ENCODE measurements at regions not wholly inside any gene's neighbourhood (a gene's known extent, or its start where the extent isn't known, plus 50 kb on each side); places are given as distances from the start of the nearest gene placed in this dataset.

- Histone ChIP-seq H3K9ac (ENCODE audit: low read depth in 1 of 2, low read length in 2 of 2) (no peak overlapping the region), H3K4me1 (ENCODE audit: control insufficient read depth in 4 of 4, insufficient read depth in 4 of 4, low read length in 3 of 4) (no peaks in the 10 kb centered on the region), H3K9me3 (ENCODE audit: control insufficient read depth in 4 of 4, low read length in 3 of 4) (no peaks in the 10 kb centered on the region), H3K27me3 (ENCODE audit: control insufficient read depth in 4 of 4, insufficient read depth in 4 of 4, low read length in 3 of 4) (no peaks in the 10 kb centered on the region), H3K4me3 (ENCODE audit: low read depth in 1 of 3, low read length in 3 of 3) (no peak overlapping the region), H3K36me3 (ENCODE audit: control insufficient read depth in 4 of 4, insufficient read depth in 3 of 4, low read depth in 1 of 4, low read length in 3 of 4) (no peaks in the 10 kb centered on the region), H3K27ac (ENCODE audit: low read depth in 1 of 2, low read length in 2 of 2) (no peak overlapping the region)
- TF ChIP-seq TAF1 (conservative IDR thresholded peaks at IDR 0.05) = no peak
- no peak for TF ChIP-seq FOXA1 (IDR thresholded peaks at IDR 0.05)
- TF ChIP-seq RAD21 (IDR thresholded peaks at IDR 0.05) = no peak
- no peak for TF ChIP-seq ATF3 (IDR thresholded peaks at IDR 0.05)
- TF ChIP-seq EGR1 (IDR thresholded peaks at IDR 0.05; ENCODE audit: low read depth in 2 of 2) = no peak
- no peak for TF ChIP-seq FOXA2 (IDR thresholded peaks at IDR 0.05)
- DNase-seq (ENCODE audit: low spot score) = no peak
These were observed 125.9 kb upstream of the ACTBL2 start for GRCh38 chr5:57608542-57608941.

GRCh38 chr5:57601996-57602395 is 119.4 kb upstream of the ACTBL2 start:
- WGBS = 85% methylated on average over 4 of the region's 4 CpGs
- H3K9me3 ChIP-seq (ENCODE audit: control insufficient read depth in 4 of 4, low read length in 3 of 4) = peaks cover 0 to 2% (median 0%) of the 10 kb centered on the region in 4 donors
- no peak overlapping the region for H3K27ac ChIP-seq (ENCODE audit: low read depth in 1 of 2, low read length in 2 of 2)
- no peaks in the 10 kb centered on the region for H3K36me3 ChIP-seq (ENCODE audit: control insufficient read depth in 4 of 4, insufficient read depth in 3 of 4, low read depth in 1 of 4, low read length in 3 of 4)
- H3K4me1 ChIP-seq (ENCODE audit: control insufficient read depth in 4 of 4, insufficient read depth in 4 of 4, low read length in 3 of 4) = no peaks in the 10 kb centered on the region
- no peaks in the 10 kb centered on the region for H3K27me3 ChIP-seq (ENCODE audit: control insufficient read depth in 4 of 4, insufficient read depth in 4 of 4, low read length in 3 of 4)
- DNase-seq (ENCODE audit: low spot score) = no peak
- no peak overlapping the region for H3K4me3 ChIP-seq (ENCODE audit: low read depth in 1 of 3, low read length in 3 of 3)
- H3K9ac ChIP-seq (ENCODE audit: low read depth in 1 of 2, low read length in 2 of 2) = no peak overlapping the region
- no peak for TF ChIP-seq EGR1 (IDR thresholded peaks at IDR 0.05; ENCODE audit: low read depth in 2 of 2)
- TF ChIP-seq MAX (IDR thresholded peaks at IDR 0.05) = no peak
- no peak for TF ChIP-seq CTCF (IDR thresholded peaks at IDR 0.05; ENCODE audit: low read depth, low read length, missing input control)
- TF ChIP-seq JUND (IDR thresholded peaks at IDR 0.05) = no peak
- TF ChIP-seq RAD21 (IDR thresholded peaks at IDR 0.05) = no peak
- TF ChIP-seq RXRA (IDR thresholded peaks at IDR 0.05) = no peak
- no peak for TF ChIP-seq YY1 (IDR thresholded peaks at IDR 0.05)
- no peak for TF ChIP-seq ZBTB33 (IDR thresholded peaks at IDR 0.05)
- TF ChIP-seq NR2F2 (IDR thresholded peaks at IDR 0.05) = no peak
- TF ChIP-seq REST (IDR thresholded peaks at IDR 0.05) = no peak
- no peak for TF ChIP-seq FOXA2 (IDR thresholded peaks at IDR 0.05)
- TF ChIP-seq FOXA1 (IDR thresholded peaks at IDR 0.05) = no peak
- TF ChIP-seq SP1 (IDR thresholded peaks at IDR 0.05) = no peak
- no peak for TF ChIP-seq GABPA (IDR thresholded peaks at IDR 0.05 in 1 of 2, conservative IDR thresholded peaks at IDR 0.05 in 1 of 2)

Data from liver (tissue), 8 donors.